ENCODE measurements at regions not wholly inside any gene's neighbourhood (a gene's known extent, or its start where the extent isn't known, plus 50 kb on each side); places are given as distances from the start of the nearest gene placed in this dataset.
A peak's percentile ranks its signal among the peaks of the same experiment; 100 is the strongest.

DNA sequence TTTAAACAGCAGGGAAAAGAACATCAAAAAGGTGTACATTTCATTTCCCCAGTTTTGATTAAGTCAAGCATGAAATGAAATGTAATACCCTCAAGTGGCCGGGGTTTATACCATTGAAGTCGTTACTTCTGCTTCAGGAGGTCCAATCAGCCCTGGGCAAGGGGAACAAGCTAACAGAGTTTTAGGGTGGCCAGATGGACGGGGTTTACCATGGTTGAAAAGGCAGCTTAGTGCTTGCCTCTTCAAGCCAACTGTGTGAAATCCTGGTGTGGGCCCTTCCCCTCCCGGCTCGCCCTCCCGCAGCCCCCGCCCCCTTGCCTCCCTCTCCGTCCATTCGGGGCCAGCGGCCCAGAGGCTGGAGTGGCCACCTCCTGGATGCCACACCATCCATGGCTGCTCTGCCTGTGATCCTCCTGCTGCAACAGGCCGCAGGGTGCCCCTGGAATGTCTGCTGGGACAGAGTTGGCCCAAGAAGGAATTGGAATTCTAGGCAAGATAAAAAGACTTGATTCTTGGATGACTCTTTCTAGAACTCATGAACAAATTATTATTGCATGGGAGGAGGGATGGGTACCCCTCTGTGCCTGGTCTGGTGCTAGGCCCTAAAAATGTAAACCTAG is 296.2 kb upstream of the IRX3 start:
- TF ChIP-seq, protein P1, sequence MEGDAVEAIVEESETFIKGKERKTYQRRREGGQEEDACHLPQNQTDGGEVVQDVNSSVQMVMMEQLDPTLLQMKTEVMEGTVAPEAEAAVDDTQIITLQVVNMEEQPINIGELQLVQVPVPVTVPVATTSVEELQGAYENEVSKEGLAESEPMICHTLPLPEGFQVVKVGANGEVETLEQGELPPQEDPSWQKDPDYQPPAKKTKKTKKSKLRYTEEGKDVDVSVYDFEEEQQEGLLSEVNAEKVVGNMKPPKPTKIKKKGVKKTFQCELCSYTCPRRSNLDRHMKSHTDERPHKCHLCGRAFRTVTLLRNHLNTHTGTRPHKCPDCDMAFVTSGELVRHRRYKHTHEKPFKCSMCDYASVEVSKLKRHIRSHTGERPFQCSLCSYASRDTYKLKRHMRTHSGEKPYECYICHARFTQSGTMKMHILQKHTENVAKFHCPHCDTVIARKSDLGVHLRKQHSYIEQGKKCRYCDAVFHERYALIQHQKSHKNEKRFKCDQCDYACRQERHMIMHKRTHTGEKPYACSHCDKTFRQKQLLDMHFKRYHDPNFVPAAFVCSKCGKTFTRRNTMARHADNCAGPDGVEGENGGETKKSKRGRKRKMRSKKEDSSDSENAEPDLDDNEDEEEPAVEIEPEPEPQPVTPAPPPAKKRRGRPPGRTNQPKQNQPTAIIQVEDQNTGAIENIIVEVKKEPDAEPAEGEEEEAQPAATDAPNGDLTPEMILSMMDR (IDR thresholded peaks at IDR 0.05; ENCODE audit: unreplicated experiment in 3 of 3): no peak
- Mint-ChIP-seq H3K4me1 (peaks cover 10% of the 10 kb centered on the region), H3K27ac (no peak overlapping the region), H3K27me3 (ENCODE audit: low read depth) (peaks cover 67% of the 10 kb centered on the region), H3K36me3 (ENCODE audit: low read depth) (no peaks in the 10 kb centered on the region), H3K9me3 (no peaks in the 10 kb centered on the region), H3K4me3 (no peak overlapping the region)

DNA sequence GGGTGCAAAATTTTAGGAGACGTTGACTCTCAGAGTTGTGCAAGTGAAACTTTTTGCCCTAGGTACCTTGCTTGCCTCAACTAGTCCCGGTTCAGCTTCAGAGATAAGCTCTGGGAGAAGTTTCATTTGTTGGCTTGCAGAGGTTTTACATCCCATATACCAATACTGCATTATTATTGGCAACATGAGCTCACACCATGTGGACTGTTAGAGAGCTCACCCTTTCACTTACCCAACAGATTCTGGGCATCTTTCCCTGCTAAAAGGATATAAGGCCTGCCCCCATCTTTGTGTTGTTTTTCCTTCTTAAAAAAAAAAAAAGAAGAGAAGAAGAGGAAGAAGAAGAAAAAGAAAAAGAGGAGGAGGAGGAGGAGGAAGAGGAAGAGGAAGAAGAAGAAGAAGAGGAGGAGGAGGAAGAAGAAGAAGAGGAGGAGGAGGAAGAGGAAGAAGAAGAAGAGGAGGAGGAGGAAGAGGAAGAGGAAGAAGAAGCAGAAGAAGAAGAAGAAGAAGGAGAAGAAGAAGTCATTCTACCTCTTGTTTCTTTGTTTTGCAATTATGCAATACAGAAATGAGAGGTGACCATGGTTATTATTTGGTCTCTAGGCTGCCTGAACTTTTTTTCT is 292.6 kb upstream of the IRX3 start:
- peaks cover 76% of the 10 kb centered on the region for H3K27me3 Mint-ChIP-seq (ENCODE audit: low read depth)
- H3K4me3 Mint-ChIP-seq: no peak overlapping the region
- H3K27ac Mint-ChIP-seq: no peak overlapping the region
- no peaks in the 10 kb centered on the region for H3K36me3 Mint-ChIP-seq (ENCODE audit: low read depth)
- H3K9me3 Mint-ChIP-seq: no peaks in the 10 kb centered on the region
- TF ChIP-seq, protein P1 (IDR thresholded peaks at IDR 0.05; ENCODE audit: unreplicated experiment in 3 of 3): no peak
- H3K4me1 Mint-ChIP-seq: no peaks in the 10 kb centered on the region

DNA sequence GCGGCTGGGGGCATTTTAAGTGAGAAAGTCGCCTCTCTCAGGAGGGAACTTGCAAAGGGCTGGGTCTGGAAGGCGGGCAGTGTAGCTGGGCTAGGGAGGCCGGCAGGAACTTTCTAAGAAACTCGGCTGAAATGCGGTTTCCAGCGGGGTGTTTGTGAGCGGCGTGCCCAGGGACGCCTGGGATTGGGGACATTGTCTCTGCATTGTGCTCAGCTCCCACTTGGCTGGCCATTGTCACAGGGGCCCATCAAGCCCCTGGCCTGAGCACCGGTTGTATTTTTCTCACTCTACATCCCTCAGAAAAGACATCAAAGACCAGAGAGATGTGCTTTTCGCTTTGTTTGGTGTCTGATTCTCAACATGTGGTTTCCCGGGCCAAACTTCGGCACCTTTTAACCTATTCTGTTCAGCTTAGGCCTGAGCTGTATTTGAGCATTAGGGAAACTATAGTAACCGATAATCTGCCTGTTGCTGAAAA is 291.1 kb upstream of the IRX3 start:
- no peak overlapping the region for H3K27ac Mint-ChIP-seq
- TF ChIP-seq, protein P1 (IDR thresholded peaks at IDR 0.05; ENCODE audit: unreplicated experiment in 3 of 3): no peak
- H3K36me3 Mint-ChIP-seq (ENCODE audit: low read depth): no peaks in the 10 kb centered on the region
- no peaks in the 10 kb centered on the region for H3K9me3 Mint-ChIP-seq
- peaks cover 74% of the 10 kb centered on the region for H3K27me3 Mint-ChIP-seq (ENCODE audit: low read depth)
- no peak overlapping the region for H3K4me3 Mint-ChIP-seq
- no peaks in the 10 kb centered on the region for H3K4me1 Mint-ChIP-seq

DNA sequence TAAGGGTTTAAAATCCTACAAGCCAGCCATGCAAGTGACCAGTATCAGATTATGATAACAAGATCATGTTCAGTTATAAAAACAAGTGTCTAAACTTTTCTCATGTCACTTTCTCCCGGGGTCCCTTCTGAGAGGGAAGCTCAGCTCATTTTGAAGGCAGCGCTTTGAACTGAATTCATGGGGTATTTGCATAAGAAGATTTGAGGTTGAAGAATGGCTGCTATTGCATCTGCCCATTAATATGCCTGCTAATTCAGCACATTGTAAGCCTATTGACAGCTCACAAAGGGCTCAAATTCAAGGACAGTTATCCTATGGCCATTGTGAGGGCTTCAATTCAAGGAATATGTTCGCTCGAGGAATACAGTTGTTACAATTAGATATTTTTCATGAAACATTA is 290.2 kb upstream of the IRX3 start:
- no peak overlapping the region for H3K27ac Mint-ChIP-seq
- TF ChIP-seq, protein P1 (IDR thresholded peaks at IDR 0.05; ENCODE audit: unreplicated experiment in 3 of 3): no peak
- no peaks in the 10 kb centered on the region for H3K36me3 Mint-ChIP-seq (ENCODE audit: low read depth)
- H3K27me3 Mint-ChIP-seq (ENCODE audit: low read depth): peaks cover 74% of the 10 kb centered on the region
- no peaks in the 10 kb centered on the region for H3K4me1 Mint-ChIP-seq
- no peak overlapping the region for H3K4me3 Mint-ChIP-seq
- H3K9me3 Mint-ChIP-seq: no peaks in the 10 kb centered on the region

DNA sequence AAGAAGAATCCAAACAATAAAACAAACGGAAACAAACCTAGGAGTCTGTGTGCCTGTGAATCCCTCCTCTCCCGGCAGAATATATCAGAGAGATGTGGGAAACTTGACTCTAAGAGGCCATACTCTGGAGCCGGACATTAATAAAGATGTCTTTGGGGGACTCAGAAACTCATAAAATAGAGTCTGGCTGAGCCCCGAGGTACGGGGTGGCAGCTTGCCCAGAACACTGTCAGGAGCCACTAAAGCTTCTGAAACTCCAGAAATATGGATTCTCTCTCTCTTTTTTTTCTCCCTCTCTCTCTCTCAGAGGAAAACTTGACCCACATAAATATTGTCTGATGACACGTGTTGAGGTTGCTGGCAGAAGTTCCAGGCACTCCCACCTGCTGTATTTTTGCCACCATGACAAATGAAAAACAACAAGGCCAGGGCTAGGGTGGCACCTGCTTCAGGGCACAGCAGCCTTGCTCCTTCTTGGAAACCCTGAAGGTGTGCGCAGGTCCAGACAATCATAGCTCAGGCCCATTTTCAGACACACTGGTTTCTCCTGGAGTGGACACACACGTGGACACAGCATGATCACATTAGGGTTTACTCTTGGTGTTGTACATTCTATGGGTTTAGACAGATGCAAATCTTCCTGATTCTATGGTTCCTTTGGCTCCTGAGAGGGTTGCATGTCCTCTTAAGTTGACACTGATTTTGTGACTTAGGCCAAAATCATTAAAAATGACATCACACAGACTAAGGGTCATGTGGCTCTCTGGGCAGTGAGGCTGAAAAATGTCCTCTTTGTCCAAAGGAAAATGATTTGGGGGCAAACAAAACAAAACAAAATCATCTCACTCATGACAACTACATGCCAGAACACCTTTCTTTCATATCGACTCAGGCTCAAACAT is 282.6 kb upstream of the IRX3 start:
- Mint-ChIP-seq H3K4me3 (no peak overlapping the region), H3K4me1 (peaks cover 15% of the 10 kb centered on the region), H3K27me3 (ENCODE audit: low read depth) (peaks cover 45% of the 10 kb centered on the region), H3K36me3 (ENCODE audit: low read depth) (no peaks in the 10 kb centered on the region), H3K9me3 (no peaks in the 10 kb centered on the region), H3K27ac (peak overlapping the region in 1 of 3 experiments; percentile 22)
- TF ChIP-seq, protein P1 (IDR thresholded peaks at IDR 0.05; ENCODE audit: unreplicated experiment in 3 of 3): no peak
